ENCODE measurements at regions not wholly inside any gene's neighbourhood (a gene's known extent, or its start where the extent isn't known, plus 50 kb on each side); places are given as distances from the start of the nearest gene placed in this dataset.
"Not testable (repeated sequence)": the region's sequence is repeated elsewhere in the genome, so short reads cannot be mapped to it uniquely, and the experiment has no call there.

GRCh38 chr4:57943682-57944081 lies 833.5 kb upstream of the IGFBP7 start:
- WGBS, 2 donors: 85 to 87% methylated on average over 8 of the region's 8 CpGs
- Histone ChIP-seq H3K4me1 (no peaks in the 10 kb centered on the region), H3K27ac (no peak overlapping the region), H3K9me3 (no peaks in the 10 kb centered on the region), H3K36me3 (no peaks in the 10 kb centered on the region), H3K27me3 (no peaks in the 10 kb centered on the region), H3K4me3 (replicated peaks in 1 of 3) (no peak overlapping the region)
- intact Hi-C loops (cut with DNase I): no loop called here
- no peak for DNase-seq
- no peak for TF ChIP-seq CTCF (IDR thresholded peaks at IDR 0.05)
- no peak for TF ChIP-seq POLR2A (IDR thresholded peaks at IDR 0.05)

GRCh38 chr4:57937326-57937725 lies 827.1 kb upstream of the IGFBP7 start:
- 87 to 96% methylated on average over 2 of the region's 2 CpGs for WGBS, 2 donors
- intact Hi-C loops (cut with DNase I); H3K4me3 ChIP-seq (replicated peaks in 1 of 3); H3K27ac ChIP-seq; H3K27me3 ChIP-seq; H3K9me3 ChIP-seq; H3K4me1 ChIP-seq; H3K36me3 ChIP-seq; DNase-seq: not testable (repeated sequence)

GRCh38 chr4:57926311-57926710 lies 816.1 kb upstream of the IGFBP7 start:
- H3K9me3 ChIP-seq: no peaks in the 10 kb centered on the region
- no peaks in the 10 kb centered on the region for H3K4me1 ChIP-seq
- WGBS, 2 donors: 84 to 89% methylated on average over 3 of the region's 3 CpGs
- H3K4me3 ChIP-seq (replicated peaks in 1 of 3): no peak overlapping the region
- H3K36me3 ChIP-seq: no peaks in the 10 kb centered on the region
- H3K27me3 ChIP-seq: no peaks in the 10 kb centered on the region
- TF ChIP-seq POLR2A (IDR thresholded peaks at IDR 0.05): no peak
- no peak for TF ChIP-seq CTCF (IDR thresholded peaks at IDR 0.05)
- no peak for DNase-seq
- no peak overlapping the region for H3K27ac ChIP-seq
- intact Hi-C loops (cut with DNase I): no loop called here

GRCh38 chr4:57924951-57925350 lies 814.8 kb upstream of the IGFBP7 start:
- no peak overlapping the region for H3K27ac ChIP-seq
- H3K4me3 ChIP-seq (replicated peaks in 1 of 3): no peak overlapping the region
- no peaks in the 10 kb centered on the region for H3K36me3 ChIP-seq
- TF ChIP-seq CTCF (IDR thresholded peaks at IDR 0.05) (no peak), POLR2A (IDR thresholded peaks at IDR 0.05) (no peak)
- no peaks in the 10 kb centered on the region for H3K4me1 ChIP-seq
- H3K27me3 ChIP-seq: no peaks in the 10 kb centered on the region
- no peaks in the 10 kb centered on the region for H3K9me3 ChIP-seq
- 80 to 91% methylated on average over 1 of the region's 1 CpG for WGBS, 2 donors
- intact Hi-C loops (cut with DNase I): no loop called here
- no peak for DNase-seq

- H3K4me3 ChIP-seq (replicated peaks in 1 of 3): no peak overlapping the region
- no peak for DNase-seq
- no peaks in the 10 kb centered on the region for H3K27me3 ChIP-seq
- H3K9me3 ChIP-seq: no peaks in the 10 kb centered on the region
- no peaks in the 10 kb centered on the region for H3K4me1 ChIP-seq
- intact Hi-C loops (cut with DNase I): no loop called here
- H3K36me3 ChIP-seq: no peaks in the 10 kb centered on the region
- no peak overlapping the region for H3K27ac ChIP-seq
- no peak for TF ChIP-seq POLR2A (IDR thresholded peaks at IDR 0.05)
- TF ChIP-seq CTCF (IDR thresholded peaks at IDR 0.05): no peak
Measured at GRCh38 chr4:57916479-57916878, 806.3 kb upstream of the IGFBP7 start.

GRCh38 chr4:57911203-57911602 lies 801.0 kb upstream of the IGFBP7 start:
- H3K4me3 ChIP-seq (replicated peaks in 1 of 3): no peak overlapping the region
- no peaks in the 10 kb centered on the region for H3K27me3 ChIP-seq
- no peaks in the 10 kb centered on the region for H3K36me3 ChIP-seq
- DNase-seq: peak; percentile 2 to 15
- no peaks in the 10 kb centered on the region for H3K9me3 ChIP-seq
- no peak for TF ChIP-seq CTCF (IDR thresholded peaks at IDR 0.05)
- no peak for TF ChIP-seq POLR2A (IDR thresholded peaks at IDR 0.05)
- no peaks in the 10 kb centered on the region for H3K4me1 ChIP-seq
- intact Hi-C loops (cut with DNase I): no loop called here
- H3K27ac ChIP-seq: no peak overlapping the region
